H9 (cell line): ENCODE measurements at regions not wholly inside any gene's neighbourhood (a gene's known extent, or its start where the extent isn't known, plus 50 kb on each side); places are given as distances from the start of the nearest gene placed in this dataset.

ENCODE experiments used
- DNase-seq: peaks from one replicate; pipeline ENCODE4 v3.0.0-alpha.2; 2017
- H2AFZ ChIP-seq: one replicate; pipeline ENCODE4 v1.6.1; 2013; ENCODE audit warnings: mild to moderate bottlenecking, low read length, control low read depth, moderate library complexity
- H2AK5ac ChIP-seq: 2 replicates; pipeline ENCODE4 v1.6.1; 2013; ENCODE audit warnings: low read length, control low read depth, mixed read lengths; ENCODE audit not compliant: insufficient read length
- H2BK120ac ChIP-seq: one replicate; pipeline ENCODE4 v1.6.1; 2013; ENCODE audit warnings: low read depth, mild to moderate bottlenecking, low read length, control low read depth, inconsistent platforms; ENCODE audit not compliant: poor library complexity, severe bottlenecking
- H2BK12ac ChIP-seq: 2 replicates; pipeline ENCODE4 v1.6.1; 2013; ENCODE audit warnings: low read length, control low read depth, mixed read lengths, low read depth; ENCODE audit not compliant: insufficient read length
- H2BK15ac ChIP-seq: 2 replicates; pipeline ENCODE4 v1.6.1; 2013; ENCODE audit warnings: low read depth, low read length, control low read depth
- H2BK20ac ChIP-seq: one replicate; pipeline ENCODE4 v1.6.1; 2013; ENCODE audit warnings: low read depth, mild to moderate bottlenecking, low read length, control low read depth, inconsistent platforms; ENCODE audit not compliant: poor library complexity, severe bottlenecking
- H2BK5ac ChIP-seq: 2 replicates; pipeline ENCODE4 v1.6.1; 2013; ENCODE audit warnings: low read length, control low read depth, mixed read lengths; ENCODE audit not compliant: insufficient read length
- H3K14ac ChIP-seq: 2 replicates; pipeline ENCODE4 v1.6.1; 2013; ENCODE audit warnings: low read length, control low read depth; ENCODE audit not compliant: insufficient read depth
- H3K18ac ChIP-seq: 2 replicates; pipeline ENCODE4 v1.6.1; 2013; ENCODE audit warnings: low read depth, mild to moderate bottlenecking, mixed read lengths, low read length, control low read depth; ENCODE audit not compliant: insufficient read length
- H3K23ac ChIP-seq: 2 replicates; pipeline ENCODE4 v1.6.1; 2013; ENCODE audit warnings: low read length, control low read depth, mixed read lengths, low read depth; ENCODE audit not compliant: insufficient read length
- H3K23me2 ChIP-seq: 2 replicates; pipeline ENCODE4 v1.6.1; 2013; ENCODE audit warnings: low read depth, mild to moderate bottlenecking, mixed read lengths, low read length, control low read depth; ENCODE audit not compliant: insufficient read length, poor library complexity, severe bottlenecking
- H3K27ac ChIP-seq: 2 replicates; pipeline ENCODE4 v1.5.1; 2013; ENCODE audit warnings: low read length, control low read depth, mixed read lengths, low read depth; ENCODE audit not compliant: insufficient read length
- H3K27me3 ChIP-seq: 2 replicates; pipeline ENCODE4 v1.6.1; 2013; ENCODE audit warnings: low read length, control low read depth, inconsistent platforms; ENCODE audit not compliant: insufficient read depth
- H3K4ac ChIP-seq: 2 replicates; pipeline ENCODE4 v1.6.1; 2013; ENCODE audit warnings: low read depth, mild to moderate bottlenecking, control low read depth, inconsistent platforms, low read length, moderate library complexity
- H3K4me1 ChIP-seq: 2 replicates; pipeline ENCODE4 v1.6.1; 2013; ENCODE audit warnings: low read length, control low read depth, inconsistent platforms; ENCODE audit not compliant: insufficient read depth
- H3K4me2 ChIP-seq: 2 replicates; pipeline ENCODE4 v1.6.1; 2013; ENCODE audit warnings: low read length, control low read depth, mixed read lengths; ENCODE audit not compliant: insufficient read length, insufficient read depth
- H3K56ac ChIP-seq: 2 replicates; pipeline ENCODE4 v1.6.1; 2013; ENCODE audit warnings: low read depth, mild to moderate bottlenecking, mixed read lengths, low read length, control low read depth; ENCODE audit not compliant: insufficient read length
- H3K79me1 ChIP-seq: 2 replicates; pipeline ENCODE4 v1.6.1; 2013; ENCODE audit warnings: low read depth, mild to moderate bottlenecking, moderate library complexity, low read length, control low read depth, inconsistent platforms; ENCODE audit not compliant: insufficient read depth, poor library complexity, severe bottlenecking
- H3K79me2 ChIP-seq: 2 replicates; pipeline ENCODE4 v1.6.1; 2013; ENCODE audit warnings: low read length, control low read depth, inconsistent platforms; ENCODE audit not compliant: insufficient read depth
- H3K9ac ChIP-seq: 2 replicates; pipeline ENCODE4 v1.6.1; 2013; ENCODE audit warnings: low read length, control low read depth, mixed read lengths; ENCODE audit not compliant: insufficient read length; ENCODE audit errors: extremely low read depth
- H3K9me3 ChIP-seq: one replicate; pipeline ENCODE4 v1.6.1; 2013; ENCODE audit warnings: low read depth, low read length, inconsistent platforms; ENCODE audit not compliant: control insufficient read depth
- H3T11ph ChIP-seq: one replicate; pipeline ENCODE4 v1.6.1; 2013; ENCODE audit warnings: mild to moderate bottlenecking, low read length, control low read depth, inconsistent platforms
- H4K20me1 ChIP-seq: one replicate; pipeline ENCODE4 v1.6.1; 2013; ENCODE audit not compliant: control insufficient read depth, insufficient read length, insufficient read depth
- H4K5ac ChIP-seq: 2 replicates; pipeline ENCODE4 v1.6.1; 2013; ENCODE audit warnings: low read depth, mild to moderate bottlenecking, mixed read lengths, low read length, control low read depth; ENCODE audit not compliant: insufficient read length
- H4K8ac ChIP-seq: replicated peaks from 2 replicates; pipeline ENCODE4 v1.6.1; 2013; ENCODE audit warnings: low read length, control low read depth, mixed read lengths, low read depth; ENCODE audit not compliant: insufficient read length
- H4K91ac ChIP-seq: 2 replicates; pipeline ENCODE4 v1.6.1; 2013; ENCODE audit warnings: low read depth, mild to moderate bottlenecking, moderate library complexity, mixed read lengths, low read length, control low read depth; ENCODE audit not compliant: insufficient read length
- H3K27ac Mint-ChIP-seq, 3 experiments: 2 replicates in 2 of 3; 3 replicates in 1 of 3; pipeline ENCODE4 v1.8.0; 2020 to 2021; ENCODE audit warnings: mixed read lengths in 3 of 3, mild to moderate bottlenecking in 1 of 3, moderate library complexity in 1 of 3
- H3K27me3 Mint-ChIP-seq: 2 replicates; pipeline ENCODE4 v1.8.0; 2021; ENCODE audit warnings: low read depth, mild to moderate bottlenecking, moderate library complexity, mixed read lengths
- H3K36me3 Mint-ChIP-seq, 3 experiments: 2 replicates in 2 of 3; 3 replicates in 1 of 3; pipeline ENCODE4 v1.8.0; 2020 to 2021; ENCODE audit warnings: low read depth in 3 of 3, mixed read lengths in 3 of 3; ENCODE audit not compliant: insufficient read depth in 1 of 3
- H3K4me1 Mint-ChIP-seq, 2 experiments: 2 replicates each; pipeline ENCODE4 v1.8.0; 2020; ENCODE audit warnings: mixed read lengths in 2 of 2
- H3K4me3 Mint-ChIP-seq, 2 experiments: 2 replicates in 1 of 2; 3 replicates in 1 of 2; pipeline ENCODE4 v1.8.0; 2020 to 2021; ENCODE audit warnings: mild to moderate bottlenecking in 2 of 2, mixed read lengths in 2 of 2, moderate library complexity in 1 of 2
- H3K9me3 Mint-ChIP-seq, 2 experiments: 2 replicates in 1 of 2; 3 replicates in 1 of 2; pipeline ENCODE4 v1.8.0; 2020; ENCODE audit warnings: mild to moderate bottlenecking in 2 of 2, mixed read lengths in 2 of 2, moderate library complexity in 1 of 2
- WGBS: extraction: QIAGEN DNeasy Blood & Tissue Kit; methylation state at CpG from one replicate; pipeline ENCODE4 v1.1.7; 2013; ENCODE audit warnings: missing lambda C conversion rate, low lambda C conversion rate, mixed read lengths; ENCODE audit not compliant: insufficient read length; ENCODE audit errors: extremely low coverage; 5-methylcytosine and 5-hydroxymethylcytosine counted together
- TF ChIP-seq, protein P1 (sequence below): fragments of 200-600 bp; sonication (generic); conservative IDR thresholded peaks from 3 replicates; pipeline ENCODE4 v1.8.0; 2021; ENCODE audit warnings: antibody characterized with exemption, mild to moderate bottlenecking

DNA sequence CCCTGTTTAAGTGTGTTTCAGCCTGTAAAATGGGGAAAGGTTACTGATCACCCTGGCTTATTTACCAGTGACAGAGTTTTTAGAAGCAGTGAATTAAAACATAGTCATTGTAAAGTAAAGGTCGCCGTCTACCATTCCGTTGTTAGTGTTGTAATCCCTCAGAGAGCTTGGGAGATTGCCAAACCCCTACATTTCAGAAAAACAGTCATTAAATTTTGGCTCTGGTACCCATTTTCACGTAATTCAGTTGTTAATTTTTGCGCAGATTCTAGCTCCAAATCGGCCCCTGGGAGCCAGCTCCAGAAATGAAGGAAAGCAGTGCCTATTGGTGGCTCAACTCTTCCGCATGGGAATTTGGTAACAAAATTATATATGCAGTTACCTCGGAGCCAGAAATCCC lies 127.7 kb upstream of the AJAP1 start:
- H3K9me3 Mint-ChIP-seq, result no peaks in the 10 kb centered on the region
- no peak overlapping the region for H2BK20ac ChIP-seq
- peaks cover 3% of the 10 kb centered on the region for H4K20me1 ChIP-seq
- H3K9me3 ChIP-seq, result no peaks in the 10 kb centered on the region
- TF ChIP-seq, protein P1, sequence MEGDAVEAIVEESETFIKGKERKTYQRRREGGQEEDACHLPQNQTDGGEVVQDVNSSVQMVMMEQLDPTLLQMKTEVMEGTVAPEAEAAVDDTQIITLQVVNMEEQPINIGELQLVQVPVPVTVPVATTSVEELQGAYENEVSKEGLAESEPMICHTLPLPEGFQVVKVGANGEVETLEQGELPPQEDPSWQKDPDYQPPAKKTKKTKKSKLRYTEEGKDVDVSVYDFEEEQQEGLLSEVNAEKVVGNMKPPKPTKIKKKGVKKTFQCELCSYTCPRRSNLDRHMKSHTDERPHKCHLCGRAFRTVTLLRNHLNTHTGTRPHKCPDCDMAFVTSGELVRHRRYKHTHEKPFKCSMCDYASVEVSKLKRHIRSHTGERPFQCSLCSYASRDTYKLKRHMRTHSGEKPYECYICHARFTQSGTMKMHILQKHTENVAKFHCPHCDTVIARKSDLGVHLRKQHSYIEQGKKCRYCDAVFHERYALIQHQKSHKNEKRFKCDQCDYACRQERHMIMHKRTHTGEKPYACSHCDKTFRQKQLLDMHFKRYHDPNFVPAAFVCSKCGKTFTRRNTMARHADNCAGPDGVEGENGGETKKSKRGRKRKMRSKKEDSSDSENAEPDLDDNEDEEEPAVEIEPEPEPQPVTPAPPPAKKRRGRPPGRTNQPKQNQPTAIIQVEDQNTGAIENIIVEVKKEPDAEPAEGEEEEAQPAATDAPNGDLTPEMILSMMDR, result no peak
- H3K4me1 Mint-ChIP-seq, result peaks cover 11 to 14% of the 10 kb centered on the region in 2 experiments
- H4K8ac ChIP-seq, result no peak overlapping the region
- no peak overlapping the region for H3K4ac ChIP-seq
- no peaks in the 10 kb centered on the region for H3K23me2 ChIP-seq
- no CpG with 5 or more reads among the region's 8 CpGs for WGBS
- no peak overlapping the region for H3K27ac ChIP-seq
- no peak overlapping the region for H2BK120ac ChIP-seq
- H2AK5ac ChIP-seq, result no peak overlapping the region
- no peak overlapping the region for H3K18ac ChIP-seq
- H3K4me2 ChIP-seq, result no peak overlapping the region
- no peak overlapping the region for H2AFZ ChIP-seq
- H3T11ph ChIP-seq, result no peak overlapping the region
- no peak overlapping the region for H3K14ac ChIP-seq
- H4K91ac ChIP-seq, result no peak overlapping the region
- H2BK15ac ChIP-seq, result no peak overlapping the region
- no peaks in the 10 kb centered on the region for H3K27me3 ChIP-seq
- no peak overlapping the region for H3K56ac ChIP-seq
- H3K79me1 ChIP-seq, result no peaks in the 10 kb centered on the region
- H3K27ac Mint-ChIP-seq, result no peak overlapping the region
- H3K4me3 Mint-ChIP-seq, result no peak overlapping the region
- H3K23ac ChIP-seq, result no peak overlapping the region
- no peak for DNase-seq
- no peaks in the 10 kb centered on the region for H3K36me3 Mint-ChIP-seq
- H3K4me1 ChIP-seq, result no peaks in the 10 kb centered on the region
- no peaks in the 10 kb centered on the region for H3K79me2 ChIP-seq
- H4K5ac ChIP-seq, result no peak overlapping the region
- peaks cover 11% of the 10 kb centered on the region for H3K27me3 Mint-ChIP-seq
- no peak overlapping the region for H2BK12ac ChIP-seq
- no peak overlapping the region for H3K9ac ChIP-seq
- H2BK5ac ChIP-seq, result no peak overlapping the region
